ENCODE measurements at regions not wholly inside any gene's neighbourhood (a gene's known extent, or its start where the extent isn't known, plus 50 kb on each side); places are given as distances from the start of the nearest gene placed in this dataset.

- DNase-seq (ENCODE audit: low spot score) (no peak), ATAC-seq (no peak)
- ChIA-PET POLR2A (no interaction called here), CTCF (no interaction called here)
- Mint-ChIP-seq H3K9me3 (peaks cover 9% of the 10 kb centered on the region), H3K36me3 (no peaks in the 10 kb centered on the region), H3K27me3 (ENCODE audit: low read depth) (no peaks in the 10 kb centered on the region), H3K4me1 (no peaks in the 10 kb centered on the region), H3K27ac (no peak overlapping the region), H3K4me3 (no peak overlapping the region)
- TF ChIP-seq SMAD3 (CRISPR knock-in tag; IDR thresholded peaks at IDR 0.05; ENCODE audit: borderline replicate concordance) = no peak
These were observed 519.7 kb upstream of the FRG2C start for GRCh38 chr3:75144406-75144805.

DNA sequence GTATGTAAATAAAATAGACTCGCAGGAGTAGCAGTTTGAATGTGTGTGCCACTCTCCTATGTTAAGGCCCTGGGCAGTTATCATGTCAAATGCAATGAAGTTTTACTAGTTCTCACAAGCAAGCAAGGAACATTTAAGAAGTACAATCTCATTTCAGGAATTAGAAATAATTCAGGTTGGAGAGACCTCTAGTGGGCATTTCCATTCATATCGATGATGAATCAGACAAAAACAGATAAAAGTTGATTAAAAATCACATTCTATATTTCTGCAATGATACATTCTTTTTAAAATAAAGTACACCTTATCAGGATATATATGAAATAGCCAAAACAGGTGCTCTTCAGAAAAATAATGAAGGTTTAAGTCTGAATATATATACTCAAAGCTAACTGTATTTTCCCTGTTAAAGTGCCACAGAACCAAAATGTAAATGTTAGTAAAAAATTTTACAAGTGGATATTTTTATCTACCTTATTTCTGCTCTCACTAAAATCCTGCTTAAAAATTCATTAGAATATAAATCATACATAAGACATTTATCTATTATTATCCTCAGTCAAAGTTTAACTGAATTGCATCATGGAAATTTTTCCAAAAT, 492.4 kb upstream of the FRG2C start:
- TF ChIP-seq ZNF121 (CRISPR knock-in tag; IDR thresholded peaks at IDR 0.05) (no peak), JUN (CRISPR knock-in tag; IDR thresholded peaks at IDR 0.05) (no peak), ZBTB43 (CRISPR knock-in tag; IDR thresholded peaks at IDR 0.05) (no peak), FOXP1 (CRISPR knock-in tag; IDR thresholded peaks at IDR 0.05; ENCODE audit: borderline replicate concordance) (no peak), TEAD4 (CRISPR knock-in tag; IDR thresholded peaks at IDR 0.05) (no peak), ESRRA (CRISPR knock-in tag; IDR thresholded peaks at IDR 0.05; ENCODE audit: borderline replicate concordance) (no peak), ZBTB21 (CRISPR knock-in tag; IDR thresholded peaks at IDR 0.05; ENCODE audit: borderline replicate concordance) (no peak), NR2C2 (CRISPR knock-in tag; IDR thresholded peaks at IDR 0.05) (no peak), FOXP4 (CRISPR knock-in tag; IDR thresholded peaks at IDR 0.05) (no peak)
- TF ChIP-seq, protein P1, sequence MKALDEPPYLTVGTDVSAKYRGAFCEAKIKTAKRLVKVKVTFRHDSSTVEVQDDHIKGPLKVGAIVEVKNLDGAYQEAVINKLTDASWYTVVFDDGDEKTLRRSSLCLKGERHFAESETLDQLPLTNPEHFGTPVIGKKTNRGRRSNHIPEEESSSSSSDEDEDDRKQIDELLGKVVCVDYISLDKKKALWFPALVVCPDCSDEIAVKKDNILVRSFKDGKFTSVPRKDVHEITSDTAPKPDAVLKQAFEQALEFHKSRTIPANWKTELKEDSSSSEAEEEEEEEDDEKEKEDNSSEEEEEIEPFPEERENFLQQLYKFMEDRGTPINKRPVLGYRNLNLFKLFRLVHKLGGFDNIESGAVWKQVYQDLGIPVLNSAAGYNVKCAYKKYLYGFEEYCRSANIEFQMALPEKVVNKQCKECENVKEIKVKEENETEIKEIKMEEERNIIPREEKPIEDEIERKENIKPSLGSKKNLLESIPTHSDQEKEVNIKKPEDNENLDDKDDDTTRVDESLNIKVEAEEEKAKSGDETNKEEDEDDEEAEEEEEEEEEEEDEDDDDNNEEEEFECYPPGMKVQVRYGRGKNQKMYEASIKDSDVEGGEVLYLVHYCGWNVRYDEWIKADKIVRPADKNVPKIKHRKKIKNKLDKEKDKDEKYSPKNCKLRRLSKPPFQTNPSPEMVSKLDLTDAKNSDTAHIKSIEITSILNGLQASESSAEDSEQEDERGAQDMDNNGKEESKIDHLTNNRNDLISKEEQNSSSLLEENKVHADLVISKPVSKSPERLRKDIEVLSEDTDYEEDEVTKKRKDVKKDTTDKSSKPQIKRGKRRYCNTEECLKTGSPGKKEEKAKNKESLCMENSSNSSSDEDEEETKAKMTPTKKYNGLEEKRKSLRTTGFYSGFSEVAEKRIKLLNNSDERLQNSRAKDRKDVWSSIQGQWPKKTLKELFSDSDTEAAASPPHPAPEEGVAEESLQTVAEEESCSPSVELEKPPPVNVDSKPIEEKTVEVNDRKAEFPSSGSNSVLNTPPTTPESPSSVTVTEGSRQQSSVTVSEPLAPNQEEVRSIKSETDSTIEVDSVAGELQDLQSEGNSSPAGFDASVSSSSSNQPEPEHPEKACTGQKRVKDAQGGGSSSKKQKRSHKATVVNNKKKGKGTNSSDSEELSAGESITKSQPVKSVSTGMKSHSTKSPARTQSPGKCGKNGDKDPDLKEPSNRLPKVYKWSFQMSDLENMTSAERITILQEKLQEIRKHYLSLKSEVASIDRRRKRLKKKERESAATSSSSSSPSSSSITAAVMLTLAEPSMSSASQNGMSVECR (CRISPR knock-in tag; IDR thresholded peaks at IDR 0.05; ENCODE audit: borderline replicate concordance) = no peak
- TF ChIP-seq, protein P2, sequence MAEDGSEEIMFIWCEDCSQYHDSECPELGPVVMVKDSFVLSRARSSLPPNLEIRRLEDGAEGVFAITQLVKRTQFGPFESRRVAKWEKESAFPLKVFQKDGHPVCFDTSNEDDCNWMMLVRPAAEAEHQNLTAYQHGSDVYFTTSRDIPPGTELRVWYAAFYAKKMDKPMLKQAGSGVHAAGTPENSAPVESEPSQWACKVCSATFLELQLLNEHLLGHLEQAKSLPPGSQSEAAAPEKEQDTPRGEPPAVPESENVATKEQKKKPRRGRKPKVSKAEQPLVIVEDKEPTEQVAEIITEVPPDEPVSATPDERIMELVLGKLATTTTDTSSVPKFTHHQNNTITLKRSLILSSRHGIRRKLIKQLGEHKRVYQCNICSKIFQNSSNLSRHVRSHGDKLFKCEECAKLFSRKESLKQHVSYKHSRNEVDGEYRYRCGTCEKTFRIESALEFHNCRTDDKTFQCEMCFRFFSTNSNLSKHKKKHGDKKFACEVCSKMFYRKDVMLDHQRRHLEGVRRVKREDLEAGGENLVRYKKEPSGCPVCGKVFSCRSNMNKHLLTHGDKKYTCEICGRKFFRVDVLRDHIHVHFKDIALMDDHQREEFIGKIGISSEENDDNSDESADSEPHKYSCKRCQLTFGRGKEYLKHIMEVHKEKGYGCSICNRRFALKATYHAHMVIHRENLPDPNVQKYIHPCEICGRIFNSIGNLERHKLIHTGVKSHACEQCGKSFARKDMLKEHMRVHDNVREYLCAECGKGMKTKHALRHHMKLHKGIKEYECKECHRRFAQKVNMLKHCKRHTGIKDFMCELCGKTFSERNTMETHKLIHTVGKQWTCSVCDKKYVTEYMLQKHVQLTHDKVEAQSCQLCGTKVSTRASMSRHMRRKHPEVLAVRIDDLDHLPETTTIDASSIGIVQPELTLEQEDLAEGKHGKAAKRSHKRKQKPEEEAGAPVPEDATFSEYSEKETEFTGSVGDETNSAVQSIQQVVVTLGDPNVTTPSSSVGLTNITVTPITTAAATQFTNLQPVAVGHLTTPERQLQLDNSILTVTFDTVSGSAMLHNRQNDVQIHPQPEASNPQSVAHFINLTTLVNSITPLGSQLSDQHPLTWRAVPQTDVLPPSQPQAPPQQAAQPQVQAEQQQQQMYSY (CRISPR knock-in tag; IDR thresholded peaks at IDR 0.05) = no peak
- TF ChIP-seq, protein P3, sequence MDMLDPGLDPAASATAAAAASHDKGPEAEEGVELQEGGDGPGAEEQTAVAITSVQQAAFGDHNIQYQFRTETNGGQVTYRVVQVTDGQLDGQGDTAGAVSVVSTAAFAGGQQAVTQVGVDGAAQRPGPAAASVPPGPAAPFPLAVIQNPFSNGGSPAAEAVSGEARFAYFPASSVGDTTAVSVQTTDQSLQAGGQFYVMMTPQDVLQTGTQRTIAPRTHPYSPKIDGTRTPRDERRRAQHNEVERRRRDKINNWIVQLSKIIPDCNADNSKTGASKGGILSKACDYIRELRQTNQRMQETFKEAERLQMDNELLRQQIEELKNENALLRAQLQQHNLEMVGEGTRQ (CRISPR knock-in tag; IDR thresholded peaks at IDR 0.05) = no peak
- ATAC-seq = no peak

More for the DNA sequence above, 492.4 kb upstream of the FRG2C start:
- Mint-ChIP-seq H3K27me3 (ENCODE audit: low read depth) (no peaks in the 10 kb centered on the region), H3K9me3 (no peaks in the 10 kb centered on the region), H3K4me3 (no peak overlapping the region), H3K4me1 (peaks cover under 1% of the 10 kb centered on the region), H3K27ac (0 out of 2 replicates have a peak overlapping the region, but pooled peaks have one; percentile 7), H3K36me3 (no peaks in the 10 kb centered on the region)
- POLR2A ChIA-PET = no interaction called here
- no peak for DNase-seq (ENCODE audit: low spot score)
- CTCF ChIA-PET = interaction anchor here (0.9 to 1.4 kb wide), 3 partner anchors 17 to 130 kb away, joined by 4 to 5 read pairs (median 4); no protein-coding TSS in a partner anchor

All from WTC11 (cell line).